ENCODE measurements at regions not wholly inside any gene's neighbourhood (a gene's known extent, or its start where the extent isn't known, plus 50 kb on each side); places are given as distances from the start of the nearest gene placed in this dataset.

DNA sequence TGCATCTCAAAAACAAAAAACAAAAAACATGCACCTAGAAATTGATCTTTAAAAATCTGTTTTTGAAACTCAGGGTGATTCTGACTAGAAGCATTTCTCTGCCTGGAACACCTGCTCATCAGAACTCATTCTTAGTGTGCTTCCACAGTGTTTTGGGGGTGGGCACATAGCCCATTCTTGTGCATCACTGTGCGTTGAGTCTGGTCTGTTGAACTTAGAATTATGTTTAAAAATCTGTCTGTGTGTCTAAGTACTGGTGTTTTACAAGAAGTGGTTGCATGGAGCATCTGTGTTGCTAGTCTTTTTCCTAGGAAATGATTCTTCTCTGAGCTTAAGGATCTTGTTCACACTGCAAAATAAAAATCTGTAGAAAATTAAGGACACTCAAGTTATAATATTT, 264.5 kb downstream of the SOX4 start:
- H3K4me3 ChIP-seq (ENCODE audit: insufficient read depth in 1 of 2, low read depth in 1 of 2, low read length in 2 of 2): no peak overlapping the region
- no peak overlapping the region for H2BK120ac ChIP-seq (ENCODE audit: low read depth, low read length)
- no peak overlapping the region for H3K4ac ChIP-seq (ENCODE audit: low read depth in 1 of 2, low read length in 2 of 2)
- no peak overlapping the region for H4K91ac ChIP-seq (ENCODE audit: low read length)
- no peak overlapping the region for H2BK12ac ChIP-seq (ENCODE audit: low read length in 2 of 2)
- no peak overlapping the region for H3K14ac ChIP-seq (ENCODE audit: low read length in 2 of 2)
- H4K8ac ChIP-seq (ENCODE audit: low read length): no peak overlapping the region
- DNase-seq: no peak
- WGBS: 93% methylated on average over 1 of the region's 1 CpG
- H3K9me3 ChIP-seq (ENCODE audit: control insufficient read depth, low read length): no peaks in the 10 kb centered on the region
- no peak overlapping the region for H3K4me2 ChIP-seq (ENCODE audit: low read length, poor library complexity, severe bottlenecking)
- H3K79me1 ChIP-seq (replicated peaks; ENCODE audit: low read length, poor library complexity, severe bottlenecking): no peaks in the 10 kb centered on the region
- no peak overlapping the region for H3K18ac ChIP-seq (ENCODE audit: low read depth in 1 of 2, low read length in 2 of 2)
- no peaks in the 10 kb centered on the region for H3K36me3 ChIP-seq (ENCODE audit: control insufficient read depth in 1 of 2, insufficient read depth in 2 of 2, low read depth in 1 of 2, low read length in 2 of 2)
- H2BK5ac ChIP-seq (ENCODE audit: low read depth, low read length, poor library complexity, severe bottlenecking): no peak overlapping the region
- no peak overlapping the region for H2AK5ac ChIP-seq (ENCODE audit: low read length, severe bottlenecking)
- no peaks in the 10 kb centered on the region for H3K27me3 ChIP-seq (ENCODE audit: control insufficient read depth in 1 of 2, insufficient read depth in 1 of 2, low read length in 2 of 2)
- no peak overlapping the region for H3K23ac ChIP-seq (ENCODE audit: low read length in 2 of 2)
- H2AFZ ChIP-seq (ENCODE audit: low read depth, low read length): no peak overlapping the region
- H3K4me1 ChIP-seq (ENCODE audit: control insufficient read depth, insufficient read depth, low read depth, low read length): no peaks in the 10 kb centered on the region
- H3K9ac ChIP-seq (ENCODE audit: low read length): no peak overlapping the region
- H3K27ac ChIP-seq (ENCODE audit: low read length, poor library complexity, severe bottlenecking): no peak overlapping the region
- H2BK15ac ChIP-seq (ENCODE audit: low read depth, poor library complexity, severe bottlenecking): no peak overlapping the region

GRCh38 chr6:21859193-21859735, 265.7 kb downstream of the SOX4 start:
- over 99% methylated on average over 5 of the region's 6 CpGs for WGBS
- Histone ChIP-seq H2BK12ac (ENCODE audit: low read length in 2 of 2) (no peak overlapping the region), H3K9ac (ENCODE audit: low read length) (no peak overlapping the region), H3K27me3 (ENCODE audit: control insufficient read depth in 1 of 2, insufficient read depth in 1 of 2, low read length in 2 of 2) (no peaks in the 10 kb centered on the region), H3K23ac (ENCODE audit: low read length in 2 of 2) (no peak overlapping the region), H2BK5ac (ENCODE audit: low read depth, low read length, poor library complexity, severe bottlenecking) (no peak overlapping the region), H3K9me3 (ENCODE audit: control insufficient read depth, low read length) (no peaks in the 10 kb centered on the region), H3K27ac (ENCODE audit: low read length, poor library complexity, severe bottlenecking) (no peak overlapping the region), H2AK5ac (ENCODE audit: low read length, severe bottlenecking) (no peak overlapping the region), H2BK120ac (ENCODE audit: low read depth, low read length) (no peak overlapping the region), H3K18ac (ENCODE audit: low read depth in 1 of 2, low read length in 2 of 2) (no peak overlapping the region), H3K79me1 (replicated peaks; ENCODE audit: low read length, poor library complexity, severe bottlenecking) (no peaks in the 10 kb centered on the region), H3K14ac (ENCODE audit: low read length in 2 of 2) (no peak overlapping the region), H4K91ac (ENCODE audit: low read length) (no peak overlapping the region), H3K36me3 (ENCODE audit: control insufficient read depth in 1 of 2, insufficient read depth in 2 of 2, low read depth in 1 of 2, low read length in 2 of 2) (no peaks in the 10 kb centered on the region), H3K4me1 (ENCODE audit: control insufficient read depth, insufficient read depth, low read depth, low read length) (no peaks in the 10 kb centered on the region), H4K8ac (ENCODE audit: low read length) (no peak overlapping the region), H2BK15ac (ENCODE audit: low read depth, poor library complexity, severe bottlenecking) (no peak overlapping the region), H3K4ac (ENCODE audit: low read depth in 1 of 2, low read length in 2 of 2) (no peak overlapping the region), H3K4me2 (ENCODE audit: low read length, poor library complexity, severe bottlenecking) (no peak overlapping the region), H2AFZ (ENCODE audit: low read depth, low read length) (no peak overlapping the region), H3K4me3 (ENCODE audit: insufficient read depth in 1 of 2, low read depth in 1 of 2, low read length in 2 of 2) (no peak overlapping the region)
- DNase-seq: no peak

DNA sequence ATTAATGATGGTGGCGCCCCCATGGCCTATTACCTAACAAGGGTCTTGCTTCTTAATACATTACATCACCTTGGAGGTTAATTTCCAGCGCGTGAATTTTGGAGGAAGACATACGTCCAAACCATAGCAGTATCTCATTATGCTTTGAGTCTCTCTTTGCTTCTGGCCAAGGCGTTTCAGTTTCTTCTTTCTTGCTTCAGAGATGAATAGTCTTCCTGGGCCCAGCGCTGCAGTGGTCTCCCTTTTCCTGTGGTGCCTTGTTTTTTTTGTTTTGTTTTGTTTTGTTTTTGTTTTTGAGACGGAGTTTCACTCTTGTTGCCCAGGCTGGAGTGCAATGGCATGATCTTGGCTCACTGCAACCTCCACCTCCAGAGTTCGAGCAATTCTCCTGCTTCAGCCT, 268.4 kb downstream of the SOX4 start:
- Histone ChIP-seq H2BK15ac (ENCODE audit: low read depth, poor library complexity, severe bottlenecking) (no peak overlapping the region), H3K18ac (ENCODE audit: low read depth in 1 of 2, low read length in 2 of 2) (no peak overlapping the region), H3K36me3 (ENCODE audit: control insufficient read depth in 1 of 2, insufficient read depth in 2 of 2, low read depth in 1 of 2, low read length in 2 of 2) (no peaks in the 10 kb centered on the region), H2AFZ (ENCODE audit: low read depth, low read length) (no peak overlapping the region), H3K14ac (ENCODE audit: low read length in 2 of 2) (no peak overlapping the region), H2BK120ac (ENCODE audit: low read depth, low read length) (no peak overlapping the region), H4K8ac (ENCODE audit: low read length) (no peak overlapping the region), H4K91ac (ENCODE audit: low read length) (no peak overlapping the region), H3K27ac (ENCODE audit: low read length, poor library complexity, severe bottlenecking) (no peak overlapping the region), H3K4me3 (ENCODE audit: insufficient read depth in 1 of 2, low read depth in 1 of 2, low read length in 2 of 2) (no peak overlapping the region), H3K4me2 (ENCODE audit: low read length, poor library complexity, severe bottlenecking) (no peak overlapping the region), H2AK5ac (ENCODE audit: low read length, severe bottlenecking) (no peak overlapping the region), H3K23ac (ENCODE audit: low read length in 2 of 2) (no peak overlapping the region), H3K4me1 (ENCODE audit: control insufficient read depth, insufficient read depth, low read depth, low read length) (no peaks in the 10 kb centered on the region), H3K9me3 (ENCODE audit: control insufficient read depth, low read length) (no peaks in the 10 kb centered on the region), H3K79me1 (replicated peaks; ENCODE audit: low read length, poor library complexity, severe bottlenecking) (no peaks in the 10 kb centered on the region), H3K27me3 (ENCODE audit: control insufficient read depth in 1 of 2, insufficient read depth in 1 of 2, low read length in 2 of 2) (no peaks in the 10 kb centered on the region), H3K9ac (ENCODE audit: low read length) (no peak overlapping the region), H2BK5ac (ENCODE audit: low read depth, low read length, poor library complexity, severe bottlenecking) (no peak overlapping the region), H2BK12ac (ENCODE audit: low read length in 2 of 2) (no peak overlapping the region), H3K4ac (ENCODE audit: low read depth in 1 of 2, low read length in 2 of 2) (no peak overlapping the region)
- no peak for DNase-seq
- 96% methylated on average over 7 of the region's 8 CpGs for WGBS

DNA sequence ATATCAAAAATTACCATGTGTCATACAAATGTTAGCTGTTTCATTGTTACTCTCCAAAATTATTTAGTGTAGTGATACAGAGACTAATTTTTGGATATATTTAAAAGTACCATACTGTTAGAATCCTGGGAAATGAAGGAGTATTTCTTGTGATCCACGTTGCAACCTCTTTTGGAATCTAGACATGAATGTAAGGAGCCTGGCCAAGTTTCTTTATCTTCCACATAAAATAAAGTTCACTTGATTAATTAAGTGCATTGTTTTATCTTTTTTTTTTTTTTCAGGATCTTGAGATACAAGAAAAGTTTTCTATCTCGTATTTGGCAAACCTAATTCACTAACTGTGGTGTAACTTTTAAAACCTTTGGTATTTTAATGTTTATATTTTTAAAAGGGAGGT, 270.7 kb downstream of the SOX4 start:
- H2BK12ac ChIP-seq (ENCODE audit: low read length in 2 of 2): no peak overlapping the region
- H3K4ac ChIP-seq (ENCODE audit: low read depth in 1 of 2, low read length in 2 of 2): no peak overlapping the region
- H3K14ac ChIP-seq (ENCODE audit: low read length in 2 of 2): no peak overlapping the region
- H4K8ac ChIP-seq (ENCODE audit: low read length): no peak overlapping the region
- H2BK120ac ChIP-seq (ENCODE audit: low read depth, low read length): no peak overlapping the region
- no peaks in the 10 kb centered on the region for H3K9me3 ChIP-seq (ENCODE audit: control insufficient read depth, low read length)
- no peaks in the 10 kb centered on the region for H3K36me3 ChIP-seq (ENCODE audit: control insufficient read depth in 1 of 2, insufficient read depth in 2 of 2, low read depth in 1 of 2, low read length in 2 of 2)
- no peak overlapping the region for H3K9ac ChIP-seq (ENCODE audit: low read length)
- H4K91ac ChIP-seq (ENCODE audit: low read length): no peak overlapping the region
- H3K23ac ChIP-seq (ENCODE audit: low read length in 2 of 2): no peak overlapping the region
- H2AK5ac ChIP-seq (ENCODE audit: low read length, severe bottlenecking): no peak overlapping the region
- no peak overlapping the region for H3K4me3 ChIP-seq (ENCODE audit: insufficient read depth in 1 of 2, low read depth in 1 of 2, low read length in 2 of 2)
- H2AFZ ChIP-seq (ENCODE audit: low read depth, low read length): no peak overlapping the region
- no peak overlapping the region for H2BK5ac ChIP-seq (ENCODE audit: low read depth, low read length, poor library complexity, severe bottlenecking)
- no peak overlapping the region for H3K18ac ChIP-seq (ENCODE audit: low read depth in 1 of 2, low read length in 2 of 2)
- H3K4me1 ChIP-seq (ENCODE audit: control insufficient read depth, insufficient read depth, low read depth, low read length): no peaks in the 10 kb centered on the region
- H3K4me2 ChIP-seq (ENCODE audit: low read length, poor library complexity, severe bottlenecking): no peak overlapping the region
- H2BK15ac ChIP-seq (ENCODE audit: low read depth, poor library complexity, severe bottlenecking): no peak overlapping the region
- H3K27ac ChIP-seq (ENCODE audit: low read length, poor library complexity, severe bottlenecking): no peak overlapping the region
- no CpG with 5 or more reads among the region's 2 CpGs for WGBS
- DNase-seq: no peak
- no peaks in the 10 kb centered on the region for H3K79me1 ChIP-seq (replicated peaks; ENCODE audit: low read length, poor library complexity, severe bottlenecking)
- no peaks in the 10 kb centered on the region for H3K27me3 ChIP-seq (ENCODE audit: control insufficient read depth in 1 of 2, insufficient read depth in 1 of 2, low read length in 2 of 2)

Measured in mesenchymal stem cell (in vitro differentiated cells and primary cell).